22Rv1 (cell line): ENCODE measurements at regions not wholly inside any gene's neighbourhood (a gene's known extent, or its start where the extent isn't known, plus 50 kb on each side); places are given as distances from the start of the nearest gene placed in this dataset.

Experiments
- H3K27ac ChIP-seq: fragments of 450-650 bp; 2 replicates; pipeline ENCODE4 v1.5.1; 2017
- ZFX ChIP-seq: fragments of 450-650 bp; IDR thresholded peaks from 2 replicates; pipeline ENCODE4 v1.6.1; 2017; ENCODE audit warnings: antibody characterized with exemption, borderline replicate concordance
- TF ChIP-seq, protein P1 (sequence below): fragments of 450-650 bp; IDR thresholded peaks from 2 replicates; pipeline ENCODE4 v1.5.1; 2017; ENCODE audit warnings: mild to moderate bottlenecking

- TF ChIP-seq, protein P1, sequence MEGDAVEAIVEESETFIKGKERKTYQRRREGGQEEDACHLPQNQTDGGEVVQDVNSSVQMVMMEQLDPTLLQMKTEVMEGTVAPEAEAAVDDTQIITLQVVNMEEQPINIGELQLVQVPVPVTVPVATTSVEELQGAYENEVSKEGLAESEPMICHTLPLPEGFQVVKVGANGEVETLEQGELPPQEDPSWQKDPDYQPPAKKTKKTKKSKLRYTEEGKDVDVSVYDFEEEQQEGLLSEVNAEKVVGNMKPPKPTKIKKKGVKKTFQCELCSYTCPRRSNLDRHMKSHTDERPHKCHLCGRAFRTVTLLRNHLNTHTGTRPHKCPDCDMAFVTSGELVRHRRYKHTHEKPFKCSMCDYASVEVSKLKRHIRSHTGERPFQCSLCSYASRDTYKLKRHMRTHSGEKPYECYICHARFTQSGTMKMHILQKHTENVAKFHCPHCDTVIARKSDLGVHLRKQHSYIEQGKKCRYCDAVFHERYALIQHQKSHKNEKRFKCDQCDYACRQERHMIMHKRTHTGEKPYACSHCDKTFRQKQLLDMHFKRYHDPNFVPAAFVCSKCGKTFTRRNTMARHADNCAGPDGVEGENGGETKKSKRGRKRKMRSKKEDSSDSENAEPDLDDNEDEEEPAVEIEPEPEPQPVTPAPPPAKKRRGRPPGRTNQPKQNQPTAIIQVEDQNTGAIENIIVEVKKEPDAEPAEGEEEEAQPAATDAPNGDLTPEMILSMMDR, result no peak
- TF ChIP-seq ZFX, result no peak
- peak overlapping the region; percentile 14; the same call in 1 of the 2 replicates for H3K27ac ChIP-seq
Observed at GRCh38 chr7:27423290-27423689, 180.7 kb downstream of the EVX1 start.

DNA sequence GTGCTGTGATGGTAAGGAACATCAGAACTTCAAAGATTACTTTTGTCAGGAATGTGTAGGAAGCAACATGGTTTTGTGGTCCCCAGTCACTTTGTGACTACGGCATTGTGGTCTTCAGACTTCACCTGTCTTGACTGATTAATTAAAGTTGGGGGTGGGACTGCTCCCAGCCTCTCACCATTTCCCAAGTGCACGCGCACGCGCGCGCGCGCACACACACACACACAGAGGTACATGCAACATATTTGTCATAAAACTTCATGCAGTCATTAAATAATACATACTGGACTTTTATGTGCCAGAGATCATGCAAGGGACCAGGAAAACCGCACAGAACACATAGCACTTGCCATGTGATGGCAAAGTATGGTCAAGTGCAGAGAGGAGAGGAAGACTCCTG is 181.2 kb downstream of the EVX1 start:
- TF ChIP-seq ZFX, result no peak
- TF ChIP-seq, protein P1, result no peak
- peak overlapping the region; percentile 14; the same call in 1 of the 2 replicates for H3K27ac ChIP-seq

GRCh38 chr7:27424231-27424630 is 181.6 kb downstream of the EVX1 start:
- TF ChIP-seq, protein P1, result no peak
- TF ChIP-seq ZFX, result no peak
- H3K27ac ChIP-seq, result peak overlapping the region; percentile 14; the same call in 1 of the 2 replicates

- peak overlapping the region; percentile 14; the same call in 1 of the 2 replicates for H3K27ac ChIP-seq
- TF ChIP-seq ZFX, result no peak
- TF ChIP-seq, protein P1, result no peak
Observed at GRCh38 chr7:27424749-27425148, 182.1 kb downstream of the EVX1 start.

DNA sequence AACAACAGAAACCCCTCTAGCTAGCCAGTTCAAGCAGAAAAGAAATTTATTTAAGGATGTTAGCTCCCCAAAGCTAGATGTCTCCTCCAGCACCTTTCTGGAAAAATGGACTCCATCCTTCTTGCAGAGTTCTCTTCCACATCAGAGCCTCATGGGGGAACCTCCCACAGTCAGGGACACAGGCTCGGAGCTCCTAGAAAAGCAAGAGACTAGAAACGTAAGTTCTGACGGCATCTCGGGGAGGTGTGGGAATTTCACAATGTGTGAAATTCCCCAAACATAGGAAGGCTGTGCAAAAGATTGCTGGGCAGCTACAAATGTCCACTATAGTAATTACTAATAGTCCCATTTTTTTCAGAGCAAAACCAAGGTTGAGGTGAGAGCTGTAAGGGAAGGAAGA is 184.8 kb downstream of the EVX1 start:
- no peak for TF ChIP-seq ZFX
- TF ChIP-seq, protein P1, result no peak
- H3K27ac ChIP-seq, result no peak overlapping the region

GRCh38 chr7:27430105-27430504 is 187.5 kb downstream of the EVX1 start:
- H3K27ac ChIP-seq, result no peak overlapping the region
- no peak for TF ChIP-seq ZFX
- TF ChIP-seq, protein P1, result no peak

GRCh38 chr7:27431465-27431864 is 188.9 kb downstream of the EVX1 start:
- TF ChIP-seq, protein P1, result no peak
- TF ChIP-seq ZFX, result no peak
- no peak overlapping the region for H3K27ac ChIP-seq
